Esophagus squamous epithelium (tissue), 5 donors: ENCODE measurements at regions not wholly inside any gene's neighbourhood (a gene's known extent, or its start where the extent isn't known, plus 50 kb on each side); places are given as distances from the start of the nearest gene placed in this dataset.
A peak's percentile ranks its signal among the peaks of the same experiment; 100 is the strongest.

ENCODE experiments used
- DNase-seq: peaks from one replicate; lab custom pipeline; 2025; lab: John Stamatoyannopoulos, UW
- H3K27ac ChIP-seq, 4 donors: fragments of 200-600 bp; sonication (generic); one replicate each; pipeline ENCODE4 v1.5.1; 2016 to 2019; ENCODE audit warnings: mild to moderate bottlenecking in 1 of 4
- H3K27me3 ChIP-seq, 4 donors: fragments of 200-600 bp; sonication (generic); 1 replicate in 3 of 4; 2 replicates in 1 of 4; pipeline versions ENCODE4 v1.5.1 to v1.6.0; 2017 to 2021; ENCODE audit warnings: antibody characterized with exemption in 1 of 4
- H3K36me3 ChIP-seq, 3 donors: fragments of 200-600 bp; sonication (generic); one replicate each; pipeline ENCODE4 v1.5.1; 2016 to 2019
- H3K4me1 ChIP-seq, 3 donors: fragments of 200-600 bp; sonication (generic); one replicate each; pipeline ENCODE4 v1.5.1; 2017 to 2019
- H3K4me3 ChIP-seq, 4 donors: fragments of 200-600 bp; sonication (generic); 1 replicate in 3 of 4; 2 replicates in 1 of 4; pipeline ENCODE4 v1.5.1; 2016 to 2019; ENCODE audit warnings: mild to moderate bottlenecking in 2 of 4, moderate library complexity in 1 of 4
- H3K9me3 ChIP-seq, 3 donors: fragments of 200-600 bp; sonication (generic); one replicate each; pipeline ENCODE4 v1.5.1; 2016 to 2019
- CTCF ChIP-seq, 6 experiments: fragments of 450-650 bp in 4 of 6; fragments of 200-600 bp in 2 of 6; sonication (generic) in 2 of 6; IDR thresholded peaks; one replicate each; pipeline ENCODE4 v1.5.1; 2016 to 2019; ENCODE audit warnings: antibody characterized with exemption in 6 of 6, mild to moderate bottlenecking in 4 of 6, moderate library complexity in 4 of 6
- POLR2A ChIP-seq, 4 donors: fragments of 450-650 bp; IDR thresholded peaks; one replicate each; pipeline ENCODE4 v1.6.1; 2017; ENCODE audit warnings: antibody characterized with exemption in 4 of 4, mild to moderate bottlenecking in 4 of 4, moderate library complexity in 3 of 4
- WGBS, 2 donors: methylation state at CpG; one replicate each; pipeline ENCODE4 v1.1.5; 2018; 5-methylcytosine and 5-hydroxymethylcytosine counted together
- intact Hi-C: fragments of 100-400 bp; cut with DNase I; formaldehyde crosslinking; loops from one replicate; pipeline ENCODE4 v1.15.0; 2022
- donor health status: DM: yes; HTN: yes; CAD: no.

DNA sequence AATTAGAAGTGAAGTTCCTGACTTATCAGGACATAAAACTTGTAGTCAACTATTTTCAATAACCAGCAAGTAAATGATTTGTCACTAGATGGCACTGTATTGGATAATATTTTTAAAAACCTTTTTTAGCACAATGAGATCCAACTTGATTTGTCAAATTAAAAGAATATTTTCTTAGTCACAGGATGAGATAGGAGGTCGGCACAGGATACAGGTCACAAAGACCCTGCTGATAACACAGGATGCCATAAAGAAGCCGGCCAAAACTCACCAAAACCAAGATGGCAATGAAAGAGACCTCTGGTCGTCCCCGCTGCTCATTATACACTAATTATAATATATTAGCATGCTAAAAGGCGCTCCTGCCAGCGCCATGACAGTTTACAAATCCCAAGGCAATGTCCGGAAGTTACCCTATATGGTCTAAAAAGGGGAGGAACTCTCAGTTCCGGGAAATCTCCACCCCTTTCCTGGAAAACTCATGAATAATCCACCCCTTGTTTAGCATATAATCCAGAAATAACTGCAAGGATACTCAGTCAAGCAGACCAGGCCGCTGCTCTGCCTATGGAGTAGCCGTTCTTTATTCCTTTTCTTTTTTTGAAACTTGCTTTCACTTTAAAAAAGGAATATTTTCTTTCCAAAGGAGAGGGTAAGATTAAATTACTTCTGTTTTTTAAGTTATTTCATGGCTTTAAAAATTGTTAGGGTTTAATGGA lies 255.7 kb upstream of the MKLN1 start:
- Histone ChIP-seq H3K9me3 (no peaks in the 10 kb centered on the region), H3K4me3 (peak overlapping the region in 2 of 4 donors; percentile 3 to 45), H3K4me1 (peaks cover 0 to 78% (median 37%) of the 10 kb centered on the region in 3 donors), H3K27ac (peak overlapping the region; percentile 33 to 71 (median 61)), H3K36me3 (peaks cover 0 to 4% (median 0%) of the 10 kb centered on the region in 3 donors), H3K27me3 (no peaks in the 10 kb centered on the region)
- WGBS, 2 donors, result 28 to 35% methylated on average over 10 of the region's 10 CpGs
- intact Hi-C loops, result no loop called here
- TF ChIP-seq POLR2A (IDR thresholded peaks at IDR 0.05) (no peak), CTCF (IDR thresholded peaks at IDR 0.05) (peak in 4 of 6 experiments; percentile 31 to 51 (median 40))
- DNase-seq, result no peak

- Histone ChIP-seq H3K9me3 (no peaks in the 10 kb centered on the region), H3K4me1 (peaks cover 0 to 78% (median 35%) of the 10 kb centered on the region in 3 donors), H3K4me3 (peak overlapping the region in 1 of 4 donors; percentile 45), H3K27ac (peak overlapping the region in 3 of 4 donors; percentile 60 to 71 (median 62)), H3K27me3 (no peaks in the 10 kb centered on the region), H3K36me3 (peaks cover 0 to 4% (median 0%) of the 10 kb centered on the region in 3 donors)
- WGBS, 2 donors, result 54 to 68% methylated on average over 4 to 5 of the region's 5 CpGs
- no peak for TF ChIP-seq POLR2A (IDR thresholded peaks at IDR 0.05)
- no peak for TF ChIP-seq CTCF (IDR thresholded peaks at IDR 0.05)
- intact Hi-C loops, result no loop called here
- no peak for DNase-seq
Observed at GRCh38 chr7:131072505-131073091, 255.1 kb upstream of the MKLN1 start.

DNA sequence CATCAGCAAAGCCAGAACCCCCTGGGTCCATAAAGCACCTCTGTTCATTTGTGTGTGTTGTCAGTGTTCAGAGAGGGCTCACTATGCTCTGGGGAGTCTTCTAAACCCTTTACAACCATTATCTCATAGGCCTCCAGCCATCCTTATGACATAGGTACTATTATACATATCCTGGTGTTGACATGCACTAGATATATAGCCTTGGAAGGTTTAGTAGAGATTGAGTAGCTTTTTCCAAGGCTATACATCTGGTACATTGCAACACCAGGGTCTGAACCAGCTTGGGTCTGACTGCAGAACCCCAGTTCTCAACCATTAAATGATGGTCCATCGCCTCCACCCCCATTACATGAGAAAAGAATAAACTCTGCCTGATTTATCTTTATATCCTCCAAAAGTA lies 253.6 kb upstream of the MKLN1 start:
- Histone ChIP-seq H3K27ac (no peak overlapping the region), H3K36me3 (peaks cover 0 to 8% (median 0%) of the 10 kb centered on the region in 3 donors), H3K4me3 (no peak overlapping the region), H3K4me1 (peaks cover 0 to 66% (median 27%) of the 10 kb centered on the region in 3 donors), H3K9me3 (no peaks in the 10 kb centered on the region), H3K27me3 (no peaks in the 10 kb centered on the region)
- 89 to 100% methylated on average over 1 of the region's 1 CpG for WGBS, 2 donors
- DNase-seq, result no peak
- intact Hi-C loops, result no loop called here
- TF ChIP-seq CTCF (IDR thresholded peaks at IDR 0.05), result no peak
- no peak for TF ChIP-seq POLR2A (IDR thresholded peaks at IDR 0.05)

GRCh38 chr7:131074585-131074984 lies 253.1 kb upstream of the MKLN1 start:
- TF ChIP-seq POLR2A (IDR thresholded peaks at IDR 0.05) (no peak), CTCF (IDR thresholded peaks at IDR 0.05) (no peak)
- Histone ChIP-seq H3K27me3 (no peaks in the 10 kb centered on the region), H3K4me3 (no peak overlapping the region), H3K9me3 (no peaks in the 10 kb centered on the region), H3K4me1 (peaks cover 0 to 66% (median 22%) of the 10 kb centered on the region in 3 donors), H3K36me3 (peaks cover 0 to 14% (median 0%) of the 10 kb centered on the region in 3 donors), H3K27ac (no peak overlapping the region)
- intact Hi-C loops, result no loop called here
- 94 to 96% methylated on average over 4 of the region's 4 CpGs for WGBS, 2 donors
- DNase-seq, result no peak

GRCh38 chr7:131075406-131075805 lies 252.3 kb upstream of the MKLN1 start:
- DNase-seq, result no peak
- H3K27me3 ChIP-seq, result no peaks in the 10 kb centered on the region
- TF ChIP-seq CTCF (IDR thresholded peaks at IDR 0.05), result no peak
- TF ChIP-seq POLR2A (IDR thresholded peaks at IDR 0.05), result no peak
- no peak overlapping the region for H3K27ac ChIP-seq
- H3K9me3 ChIP-seq, result no peaks in the 10 kb centered on the region
- peaks cover 0 to 65% (median 18%) of the 10 kb centered on the region in 3 donors for H3K4me1 ChIP-seq
- peaks cover 0 to 17% (median 0%) of the 10 kb centered on the region in 3 donors for H3K36me3 ChIP-seq
- 50 to 74% methylated on average over 1 of the region's 1 CpG for WGBS, 2 donors
- no peak overlapping the region for H3K4me3 ChIP-seq
- intact Hi-C loops, result no loop called here
